ENCODE measurements at regions not wholly inside any gene's neighbourhood (a gene's known extent, or its start where the extent isn't known, plus 50 kb on each side); places are given as distances from the start of the nearest gene placed in this dataset.
"Not testable (repeated sequence)": the region's sequence is repeated elsewhere in the genome, so short reads cannot be mapped to it uniquely, and the experiment has no call there.

- not testable (repeated sequence) for DNase-seq
These were observed 206.6 kb upstream of the HTR1E start for GRCh38 chr6:86730772-86731171.

GRCh38 chr6:86730216-86730615 lies 207.1 kb upstream of the HTR1E start:
- DNase-seq: no peak

- no peak for DNase-seq
These were observed 208.4 kb upstream of the HTR1E start for GRCh38 chr6:86728976-86729375.

- DNase-seq: no peak
These were observed 212.6 kb upstream of the HTR1E start for GRCh38 chr6:86724695-86725094.

GRCh38 chr6:86723729-86724128 lies 213.6 kb upstream of the HTR1E start:
- no peak for DNase-seq

GRCh38 chr6:86723151-86723550 lies 214.2 kb upstream of the HTR1E start:
- DNase-seq: no peak

GRCh38 chr6:86722131-86722530 lies 215.2 kb upstream of the HTR1E start:
- DNase-seq: no peak

- DNase-seq: no peak
These were observed 221.7 kb upstream of the HTR1E start for GRCh38 chr6:86715676-86716075.

- no peak for DNase-seq
These were observed 225.3 kb upstream of the HTR1E start for GRCh38 chr6:86712039-86712438.

- DNase-seq: no peak
These were observed 229.7 kb upstream of the HTR1E start for GRCh38 chr6:86707545-86708120.

- no peak for DNase-seq
These were observed 230.9 kb upstream of the HTR1E start for GRCh38 chr6:86706449-86706848.

- not testable (repeated sequence) for DNase-seq
These were observed 236.1 kb upstream of the HTR1E start for GRCh38 chr6:86701228-86701627.

GRCh38 chr6:86686496-86686895 lies 250.8 kb upstream of the HTR1E start:
- DNase-seq: no peak

- DNase-seq: no peak
These were observed 252.0 kb upstream of the HTR1E start for GRCh38 chr6:86685230-86685797.

- no peak for DNase-seq
These were observed 254.0 kb upstream of the HTR1E start for GRCh38 chr6:86683132-86683908.

GRCh38 chr6:86682297-86682696 lies 255.0 kb upstream of the HTR1E start:
- DNase-seq: no peak

GRCh38 chr6:86681140-86681539 lies 256.2 kb upstream of the HTR1E start:
- not testable (repeated sequence) for DNase-seq

- DNase-seq: not testable (repeated sequence)
These were observed 265.2 kb upstream of the HTR1E start for GRCh38 chr6:86672125-86672524.

- no peak for DNase-seq
These were observed 280.1 kb upstream of the HTR1E start for GRCh38 chr6:86657192-86657591.

- DNase-seq: no peak
These were observed 308.2 kb upstream of the HTR1E start for GRCh38 chr6:86629123-86629522.

- DNase-seq: no peak
These were observed 317.9 kb upstream of the HTR1E start for GRCh38 chr6:86619428-86619827.

- no peak for DNase-seq
These were observed 322.0 kb upstream of the HTR1E start for GRCh38 chr6:86615299-86615698.

- no peak for DNase-seq
These were observed 327.6 kb upstream of the HTR1E start for GRCh38 chr6:86609549-86610388.
